PC-3 (cell line): ENCODE measurements at regions not wholly inside any gene's neighbourhood (a gene's known extent, or its start where the extent isn't known, plus 50 kb on each side); places are given as distances from the start of the nearest gene placed in this dataset.

ENCODE experiments used
- ATAC-seq: fragments of 200-7000 bp; cut with Tn5 transposase; 2 replicates; pipeline ENCODE4 v1.9.1; 2020; ENCODE audit warnings: mild to moderate bottlenecking, moderate library complexity
- BruUV-seq: library from RNA; stranded (reverse); fragments of 400-500 nt; replicated peaks from 2 replicates; lab custom pipeline; 2021; lab: Mats Ljungman, UMichigan
- CTCF ChIA-PET: fragments of 300-600 bp; sonication (Branson Sonifier 250); formaldehyde crosslinking; loops from one replicate; lab custom pipeline; 2022; ENCODE audit warnings: antibody characterized with exemption; lab: Charles Lee
- POLR2A ChIA-PET: fragments of 300-600 bp; sonication (Branson Sonifier 250); formaldehyde crosslinking; loops from one replicate; lab custom pipeline; 2022; ENCODE audit warnings: antibody characterized with exemption; ENCODE audit not compliant: unreplicated experiment; lab: Charles Lee
- DNase-seq: peaks from one replicate; pipeline ENCODE4 v3.0.0-alpha.2; 2015
- H2AFZ ChIP-seq: fragments of 300-600 bp; sonication (generic); 2 replicates; pipeline ENCODE4 v1.6.0; 2016; ENCODE audit warnings: antibody characterized with exemption, low read length
- H3F3A ChIP-seq: fragments of 300-600 bp; sonication (generic); one replicate; pipeline ENCODE4 v1.6.0; 2017; ENCODE audit warnings: antibody characterized with exemption, low read length, control low read depth, mild to moderate bottlenecking; ENCODE audit not compliant: unreplicated experiment
- H3K27ac ChIP-seq: fragments of 300-600 bp; sonication (generic); 2 replicates; pipeline ENCODE4 v1.5.1; 2016; ENCODE audit warnings: mild to moderate bottlenecking, low read length
- H3K27me3 ChIP-seq: fragments of 300-600 bp; sonication (generic); 2 replicates; pipeline ENCODE4 v1.6.1; 2016; ENCODE audit warnings: low read length, mixed read lengths
- H3K36me3 ChIP-seq: fragments of 300-600 bp; sonication (generic); 2 replicates; pipeline ENCODE4 v1.6.1; 2016; ENCODE audit warnings: low read depth, mixed run types, low read length, mixed read lengths
- H3K4me1 ChIP-seq: fragments of 300-600 bp; sonication (generic); 2 replicates; pipeline ENCODE4 v1.5.1; 2016; ENCODE audit warnings: low read length; ENCODE audit not compliant: insufficient read depth
- H3K4me2 ChIP-seq: fragments of 300-600 bp; sonication (generic); 2 replicates; pipeline ENCODE4 v1.6.0; 2016; ENCODE audit warnings: low read length
- H3K4me3 ChIP-seq: fragments of 300-600 bp; sonication (generic); 2 replicates; pipeline ENCODE4 v1.5.1; 2016; ENCODE audit warnings: mild to moderate bottlenecking, low read length, mixed read lengths
- H3K79me2 ChIP-seq: fragments of 300-600 bp; sonication (generic); 2 replicates; pipeline ENCODE4 v1.6.1; 2017; ENCODE audit warnings: low read length, mixed read lengths
- H3K9ac ChIP-seq: fragments of 300-600 bp; sonication (generic); 2 replicates; pipeline ENCODE4 v1.6.0; 2016; ENCODE audit warnings: mild to moderate bottlenecking, low read length
- H3K9me2 ChIP-seq: fragments of 300-600 bp; sonication (generic); replicated peaks from 2 replicates; pipeline ENCODE4 v1.6.1; 2016; ENCODE audit warnings: mixed run types, low read length, mixed read lengths
- H3K9me3 ChIP-seq: fragments of 300-600 bp; sonication (generic); 2 replicates; pipeline ENCODE4 v1.6.1; 2016; ENCODE audit warnings: low read length, mixed read lengths
- H4K20me1 ChIP-seq: fragments of 300-600 bp; sonication (generic); 2 replicates; pipeline ENCODE4 v1.6.1; 2016; ENCODE audit warnings: low read length, mixed read lengths
- EZH2 ChIP-seq: fragments of 300-600 bp; sonication (generic); IDR thresholded peaks from one replicate; pipeline ENCODE4 v1.6.1; 2017; ENCODE audit warnings: antibody characterized with exemption, mild to moderate bottlenecking, low read length; ENCODE audit not compliant: unreplicated experiment
- EZH2phosphoT487 ChIP-seq: fragments of 300-600 bp; sonication (generic); IDR thresholded peaks from 2 replicates; pipeline ENCODE4 v1.6.1; 2018; ENCODE audit warnings: mild to moderate bottlenecking, antibody characterized with exemption, low read length, borderline replicate concordance
- intact Hi-C: fragments of 100-400 bp; cut with micrococcal nuclease; formaldehyde crosslinking; loops from 2 replicates; pipeline ENCODE4 v1.9.0; 2023
- TF ChIP-seq, protein P1 (sequence below): fragments of 300-600 bp; sonication (generic); conservative IDR thresholded peaks from 2 replicates; pipeline ENCODE4 v1.5.1; 2017; ENCODE audit warnings: antibody characterized with exemption, low read depth, mild to moderate bottlenecking, low read length

DNA sequence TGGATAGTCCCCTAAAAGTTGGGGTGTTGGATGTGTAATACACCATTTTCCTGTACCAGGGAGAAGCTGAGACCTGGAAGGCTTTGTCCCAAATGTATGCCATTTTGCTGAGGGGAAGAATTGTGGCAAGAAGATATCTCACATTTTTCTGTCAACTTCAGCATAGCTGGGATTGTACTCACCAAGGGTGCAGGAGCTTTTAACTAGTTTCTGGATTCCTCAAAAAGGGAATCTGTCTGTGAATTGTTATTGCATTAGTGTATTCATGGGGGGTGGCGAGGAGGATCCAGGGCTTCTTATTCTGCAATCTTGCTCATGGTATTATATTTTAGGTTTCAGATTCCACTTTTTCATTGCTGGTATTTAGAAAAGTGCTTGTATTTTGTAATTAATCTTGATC, 208.2 kb upstream of the MYOCD start:
- ATAC-seq (no peak), DNase-seq (no peak)
- Histone ChIP-seq H3K27me3 (no peaks in the 10 kb centered on the region), H3K79me2 (no peaks in the 10 kb centered on the region), H3K4me2 (no peak overlapping the region), H3K9me2 (no peaks in the 10 kb centered on the region), H3K36me3 (no peaks in the 10 kb centered on the region), H3K9me3 (peaks cover 12% of the 10 kb centered on the region; the same call in 1 of the 2 replicates), H3K9ac (no peak overlapping the region), H2AFZ (no peak overlapping the region), H4K20me1 (no peaks in the 10 kb centered on the region), H3K4me1 (no peaks in the 10 kb centered on the region), H3K27ac (no peak overlapping the region), H3F3A (no peaks in the 10 kb centered on the region), H3K4me3 (no peak overlapping the region)
- intact Hi-C loops: no loop called here
- BruUV-seq: no TSS peak
- ChIA-PET CTCF (no interaction called here), POLR2A (no interaction called here)
- TF ChIP-seq EZH2 (no peak), EZH2phosphoT487 (no peak)

DNA sequence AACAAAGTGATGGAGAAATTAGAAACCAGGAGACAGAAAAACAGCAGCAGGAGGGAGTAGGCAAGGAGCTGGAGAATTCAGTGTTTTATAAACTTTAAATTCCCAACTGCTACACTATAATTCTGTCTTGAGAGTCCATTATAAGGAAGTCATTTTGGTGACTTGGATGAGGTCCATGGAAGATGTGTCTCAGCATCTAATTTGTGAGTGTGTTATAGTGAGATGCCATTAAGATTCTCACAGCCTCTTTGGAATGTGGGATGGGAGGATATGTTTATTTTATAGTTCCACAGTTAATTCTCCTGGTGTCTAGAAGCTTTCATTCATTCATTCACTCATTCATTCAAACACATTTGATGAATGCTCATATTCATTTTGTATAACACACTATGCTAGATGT, 206.0 kb upstream of the MYOCD start:
- CTCF ChIA-PET: no interaction called here
- intact Hi-C loops: no loop called here
- TF ChIP-seq, protein P1, sequence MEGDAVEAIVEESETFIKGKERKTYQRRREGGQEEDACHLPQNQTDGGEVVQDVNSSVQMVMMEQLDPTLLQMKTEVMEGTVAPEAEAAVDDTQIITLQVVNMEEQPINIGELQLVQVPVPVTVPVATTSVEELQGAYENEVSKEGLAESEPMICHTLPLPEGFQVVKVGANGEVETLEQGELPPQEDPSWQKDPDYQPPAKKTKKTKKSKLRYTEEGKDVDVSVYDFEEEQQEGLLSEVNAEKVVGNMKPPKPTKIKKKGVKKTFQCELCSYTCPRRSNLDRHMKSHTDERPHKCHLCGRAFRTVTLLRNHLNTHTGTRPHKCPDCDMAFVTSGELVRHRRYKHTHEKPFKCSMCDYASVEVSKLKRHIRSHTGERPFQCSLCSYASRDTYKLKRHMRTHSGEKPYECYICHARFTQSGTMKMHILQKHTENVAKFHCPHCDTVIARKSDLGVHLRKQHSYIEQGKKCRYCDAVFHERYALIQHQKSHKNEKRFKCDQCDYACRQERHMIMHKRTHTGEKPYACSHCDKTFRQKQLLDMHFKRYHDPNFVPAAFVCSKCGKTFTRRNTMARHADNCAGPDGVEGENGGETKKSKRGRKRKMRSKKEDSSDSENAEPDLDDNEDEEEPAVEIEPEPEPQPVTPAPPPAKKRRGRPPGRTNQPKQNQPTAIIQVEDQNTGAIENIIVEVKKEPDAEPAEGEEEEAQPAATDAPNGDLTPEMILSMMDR: no peak
- TF ChIP-seq EZH2phosphoT487 (no peak), EZH2 (no peak)
- Histone ChIP-seq H3K4me3 (no peak overlapping the region), H3F3A (no peaks in the 10 kb centered on the region), H3K27me3 (no peaks in the 10 kb centered on the region), H3K27ac (no peak overlapping the region), H2AFZ (no peak overlapping the region), H3K9ac (no peak overlapping the region), H3K9me2 (no peaks in the 10 kb centered on the region), H3K9me3 (peaks cover 18% of the 10 kb centered on the region; the same call in 1 of the 2 replicates), H3K36me3 (no peaks in the 10 kb centered on the region), H3K79me2 (no peaks in the 10 kb centered on the region), H3K4me2 (no peak overlapping the region), H3K4me1 (no peaks in the 10 kb centered on the region), H4K20me1 (no peaks in the 10 kb centered on the region)
- ATAC-seq: no peak
- POLR2A ChIA-PET: no interaction called here
- BruUV-seq: no TSS peak
- no peak for DNase-seq

DNA sequence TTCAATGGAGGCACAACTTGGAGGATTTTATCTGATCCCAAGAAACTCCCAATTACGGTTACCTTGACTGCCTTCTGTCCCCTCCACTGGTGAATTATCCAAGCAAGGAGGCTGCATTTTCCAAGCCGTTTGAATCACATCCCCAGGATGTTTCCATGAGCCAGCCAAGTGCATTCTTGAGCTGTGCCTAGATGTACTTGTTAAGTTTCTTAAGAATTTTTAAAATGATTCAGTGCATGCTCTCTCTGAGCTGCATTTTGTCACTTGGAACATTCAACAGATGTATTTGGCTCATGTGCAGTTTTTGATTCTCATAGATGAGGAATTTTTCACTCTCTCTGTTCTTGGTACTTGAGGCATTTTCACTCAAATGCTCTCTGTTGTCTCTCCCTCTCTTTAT, 202.6 kb upstream of the MYOCD start:
- no peak for ATAC-seq
- H3K9me2 ChIP-seq: no peaks in the 10 kb centered on the region
- no peak overlapping the region for H3K4me3 ChIP-seq
- no peaks in the 10 kb centered on the region for H4K20me1 ChIP-seq
- no peak overlapping the region for H2AFZ ChIP-seq
- H3K4me1 ChIP-seq: no peaks in the 10 kb centered on the region
- H3F3A ChIP-seq: no peaks in the 10 kb centered on the region
- ChIA-PET POLR2A (no interaction called here), CTCF (no interaction called here)
- peaks cover 22% of the 10 kb centered on the region; the same call in 1 of the 2 replicates for H3K9me3 ChIP-seq
- no peaks in the 10 kb centered on the region for H3K79me2 ChIP-seq
- DNase-seq: no peak
- no peak overlapping the region for H3K9ac ChIP-seq
- no peak for TF ChIP-seq EZH2phosphoT487
- no peaks in the 10 kb centered on the region for H3K27me3 ChIP-seq
- no peak overlapping the region for H3K27ac ChIP-seq
- H3K36me3 ChIP-seq: no peaks in the 10 kb centered on the region
- no peak overlapping the region for H3K4me2 ChIP-seq
- intact Hi-C loops: no loop called here
- no TSS peak for BruUV-seq
